Left lung (tissue), 4 donors: ENCODE measurements at regions not wholly inside any gene's neighbourhood (a gene's known extent, or its start where the extent isn't known, plus 50 kb on each side); places are given as distances from the start of the nearest gene placed in this dataset.

Experiments
- ATAC-seq: fragments of 200-7000 bp; cut with Tn5 transposase; one replicate; pipeline ENCODE4 v1.9.1; 2020; ENCODE audit warnings: moderate library complexity
- DNase-seq, 4 donors: peaks; one replicate each; pipeline ENCODE4 v3.0.0-alpha.2; 2013 to 2020
- H3K27ac ChIP-seq, 2 donors: fragments of 200-600 bp; sonication (generic) in 1 of 2; one replicate each; pipeline versions ENCODE4 v1.5.0 to v1.8.0; 2020 to 2021
- H3K27me3 ChIP-seq, 2 donors: fragments of 200-600 bp; sonication (generic) in 1 of 2; one replicate each; pipeline versions ENCODE4 v1.5.0 to v1.8.0; 2020 to 2021
- H3K36me3 ChIP-seq, 2 donors: fragments of 200-600 bp; sonication (generic) in 1 of 2; one replicate each; pipeline versions ENCODE4 v1.5.0 to v1.8.0; 2020 to 2021
- H3K4me1 ChIP-seq, 2 donors: fragments of 200-600 bp; one replicate each; pipeline ENCODE4 v1.8.0; 2021
- H3K4me3 ChIP-seq, 2 donors: fragments of 200-600 bp; sonication (generic) in 1 of 2; one replicate each; pipeline versions ENCODE4 v1.5.0 to v1.8.0; 2020 to 2021; ENCODE audit warnings: mild to moderate bottlenecking in 1 of 2
- H3K9me3 ChIP-seq, 2 donors: fragments of 200-600 bp; sonication (generic) in 1 of 2; one replicate each; pipeline versions ENCODE4 v1.5.0 to v1.8.0; 2020 to 2021
- intact Hi-C, 2 donors: fragments of 100-400 bp; cut with DNase I; formaldehyde crosslinking; loops; one replicate each; pipeline versions ENCODE4 v1.11.2 to v1.14.2; 2022
- TF ChIP-seq, protein P1 (sequence below), 2 donors: fragments of 200-600 bp; sonication (generic) in 1 of 2; IDR thresholded peaks; one replicate each; pipeline versions ENCODE4 v1.5.0 to v1.8.0; 2021; ENCODE audit warnings: antibody characterized with exemption in 2 of 2
- donor health status: DM: no; HTN: yes; CAD: no.
- donor health status: DM: no; HTN: no; CAD: no.

DNA sequence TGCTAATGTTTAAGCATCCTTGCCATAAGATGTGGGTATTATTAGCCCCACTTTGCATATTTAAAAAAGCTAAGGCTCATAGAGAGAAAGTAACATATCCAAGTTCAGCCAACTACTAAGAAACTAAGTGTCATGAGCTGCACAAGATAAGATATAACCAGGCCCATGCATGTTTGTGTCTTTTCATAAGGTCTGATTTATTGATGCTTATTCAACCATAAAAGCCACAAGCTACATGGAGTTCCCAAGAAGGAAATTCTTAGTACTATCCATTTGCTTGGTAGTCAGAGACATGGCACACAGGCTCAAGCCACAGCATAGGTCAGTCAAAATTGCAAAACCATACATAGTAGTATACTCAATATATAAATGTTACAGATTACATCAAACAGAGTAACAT lies 488.5 kb downstream of the SOX6 start:
- ATAC-seq = no peak
- DNase-seq = no peak
- intact Hi-C loops = no loop called here

DNA sequence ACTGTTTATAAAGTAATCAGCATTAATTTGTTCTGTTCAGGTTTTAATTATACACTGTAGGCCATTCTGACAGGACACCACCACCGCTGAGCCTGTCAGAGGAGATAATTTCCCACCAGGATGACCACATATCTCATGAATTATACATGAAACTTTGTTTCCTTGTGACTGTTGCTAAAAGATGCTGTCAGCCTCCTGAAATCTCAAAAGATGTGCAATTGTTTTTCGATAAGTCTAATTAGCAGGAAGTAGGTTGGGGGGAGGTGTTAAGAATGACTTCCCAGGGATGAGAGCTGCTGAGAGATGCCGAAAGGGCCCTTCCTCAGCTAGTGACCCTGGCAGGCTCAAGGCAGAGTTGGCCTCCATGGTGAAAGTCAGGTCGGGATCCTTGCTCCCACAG lies 485.4 kb downstream of the SOX6 start:
- TF ChIP-seq, protein P1, sequence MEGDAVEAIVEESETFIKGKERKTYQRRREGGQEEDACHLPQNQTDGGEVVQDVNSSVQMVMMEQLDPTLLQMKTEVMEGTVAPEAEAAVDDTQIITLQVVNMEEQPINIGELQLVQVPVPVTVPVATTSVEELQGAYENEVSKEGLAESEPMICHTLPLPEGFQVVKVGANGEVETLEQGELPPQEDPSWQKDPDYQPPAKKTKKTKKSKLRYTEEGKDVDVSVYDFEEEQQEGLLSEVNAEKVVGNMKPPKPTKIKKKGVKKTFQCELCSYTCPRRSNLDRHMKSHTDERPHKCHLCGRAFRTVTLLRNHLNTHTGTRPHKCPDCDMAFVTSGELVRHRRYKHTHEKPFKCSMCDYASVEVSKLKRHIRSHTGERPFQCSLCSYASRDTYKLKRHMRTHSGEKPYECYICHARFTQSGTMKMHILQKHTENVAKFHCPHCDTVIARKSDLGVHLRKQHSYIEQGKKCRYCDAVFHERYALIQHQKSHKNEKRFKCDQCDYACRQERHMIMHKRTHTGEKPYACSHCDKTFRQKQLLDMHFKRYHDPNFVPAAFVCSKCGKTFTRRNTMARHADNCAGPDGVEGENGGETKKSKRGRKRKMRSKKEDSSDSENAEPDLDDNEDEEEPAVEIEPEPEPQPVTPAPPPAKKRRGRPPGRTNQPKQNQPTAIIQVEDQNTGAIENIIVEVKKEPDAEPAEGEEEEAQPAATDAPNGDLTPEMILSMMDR (IDR thresholded peaks at IDR 0.05) = no peak
- Histone ChIP-seq H3K36me3 (no peaks in the 10 kb centered on the region), H3K27ac (no peak overlapping the region), H3K4me3 (no peak overlapping the region), H3K4me1 (no peaks in the 10 kb centered on the region), H3K27me3 (no peaks in the 10 kb centered on the region), H3K9me3 (no peaks in the 10 kb centered on the region)
- intact Hi-C loops = no loop called here
- DNase-seq (no peak), ATAC-seq (no peak)

More for the DNA sequence above, 488.5 kb downstream of the SOX6 start:
- H3K36me3 ChIP-seq = no peaks in the 10 kb centered on the region
- H3K27me3 ChIP-seq = no peaks in the 10 kb centered on the region
- no peak overlapping the region for H3K4me3 ChIP-seq
- no peaks in the 10 kb centered on the region for H3K9me3 ChIP-seq
- no peaks in the 10 kb centered on the region for H3K4me1 ChIP-seq
- H3K27ac ChIP-seq = no peak overlapping the region
- TF ChIP-seq, protein P1 (IDR thresholded peaks at IDR 0.05) = no peak

DNA sequence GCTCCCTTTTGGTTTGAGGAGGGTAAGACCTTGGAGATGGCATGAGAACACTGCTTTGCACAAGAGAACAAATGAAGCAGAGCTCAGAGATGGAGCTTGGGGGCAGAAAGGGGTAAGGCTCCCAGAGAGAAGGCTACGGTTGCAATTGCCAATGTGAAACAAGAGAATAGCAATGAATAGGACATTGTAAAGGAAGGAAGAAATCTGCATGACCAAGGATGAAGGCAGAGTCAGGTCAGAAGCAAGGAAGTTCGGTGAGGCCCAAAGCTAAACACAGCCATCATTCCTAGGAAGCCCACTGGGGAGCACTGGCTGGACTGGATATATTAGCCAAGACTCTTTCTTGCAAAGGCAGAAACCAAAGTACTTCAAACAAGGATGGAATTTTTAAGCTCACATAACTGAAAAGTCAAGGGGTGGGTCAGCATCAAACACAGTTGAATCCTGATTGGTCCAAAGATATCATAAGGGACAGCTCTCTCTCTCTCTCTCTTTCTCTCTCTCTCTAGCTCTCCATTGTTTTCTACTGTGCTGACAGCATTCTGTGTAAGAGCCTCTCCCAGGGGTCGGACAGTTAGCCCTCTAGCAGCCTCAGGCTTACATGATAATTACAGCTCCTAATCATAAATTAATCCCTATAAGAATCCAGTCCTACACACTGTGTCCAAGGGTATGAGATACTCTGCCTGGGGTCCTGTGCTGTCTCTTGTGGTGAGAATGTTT lies 484.3 kb downstream of the SOX6 start:
- no peaks in the 10 kb centered on the region for H3K9me3 ChIP-seq
- DNase-seq = no peak
- no peak for ATAC-seq
- H3K4me1 ChIP-seq = no peaks in the 10 kb centered on the region
- TF ChIP-seq, protein P1 (IDR thresholded peaks at IDR 0.05) = no peak
- intact Hi-C loops = no loop called here
- no peak overlapping the region for H3K27ac ChIP-seq
- H3K36me3 ChIP-seq = no peaks in the 10 kb centered on the region
- H3K27me3 ChIP-seq = no peaks in the 10 kb centered on the region
- no peak overlapping the region for H3K4me3 ChIP-seq

DNA sequence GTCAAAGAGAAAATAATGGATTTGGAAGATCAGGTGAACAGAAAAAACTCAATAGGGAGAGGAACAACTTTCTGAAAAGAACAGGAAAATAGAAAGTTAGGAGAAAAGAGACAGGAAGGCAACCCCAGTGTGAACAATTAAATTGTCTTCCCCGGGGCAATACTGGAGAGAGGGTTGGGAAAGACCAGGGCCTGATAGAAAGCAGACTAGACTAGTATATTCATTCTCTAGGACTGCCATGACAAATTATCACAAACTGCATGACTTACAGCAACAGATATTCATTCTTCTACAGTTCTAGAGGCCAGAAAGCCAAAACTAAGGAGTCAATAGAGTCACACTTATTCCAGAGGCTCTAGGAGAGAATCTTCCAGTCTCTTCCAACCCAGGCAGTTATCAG lies 482.8 kb downstream of the SOX6 start:
- Histone ChIP-seq H3K9me3 (no peaks in the 10 kb centered on the region), H3K36me3 (no peaks in the 10 kb centered on the region), H3K4me3 (no peak overlapping the region), H3K4me1 (no peaks in the 10 kb centered on the region), H3K27ac (no peak overlapping the region), H3K27me3 (no peaks in the 10 kb centered on the region)
- no peak for DNase-seq
- intact Hi-C loops = no loop called here
- no peak for ATAC-seq
- TF ChIP-seq, protein P1 (IDR thresholded peaks at IDR 0.05) = no peak

DNA sequence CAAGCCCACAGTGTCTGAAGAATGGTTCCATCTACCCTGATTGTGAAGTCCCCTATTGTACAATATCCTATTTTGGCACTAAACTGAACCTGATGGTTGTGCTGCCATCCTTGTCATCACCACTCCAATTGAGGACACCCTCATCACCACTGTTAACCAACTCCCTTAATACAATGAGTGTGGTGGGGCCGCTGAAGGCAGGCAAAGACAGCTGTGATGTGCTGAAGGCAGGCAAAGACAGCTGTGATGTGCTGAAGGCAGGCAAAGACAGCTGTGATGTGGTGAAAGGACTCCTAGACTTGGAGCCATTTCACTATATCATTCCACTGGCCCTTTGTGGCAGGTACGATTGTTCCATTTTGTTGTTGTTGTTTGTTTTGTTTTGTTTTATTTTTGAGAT lies 481.6 kb downstream of the SOX6 start:
- Histone ChIP-seq H3K27me3 (no peaks in the 10 kb centered on the region), H3K4me3 (no peak overlapping the region), H3K9me3 (no peaks in the 10 kb centered on the region), H3K27ac (no peak overlapping the region), H3K36me3 (no peaks in the 10 kb centered on the region), H3K4me1 (no peaks in the 10 kb centered on the region)
- DNase-seq (no peak), ATAC-seq (no peak)
- intact Hi-C loops = no loop called here
- TF ChIP-seq, protein P1 (IDR thresholded peaks at IDR 0.05) = no peak
